Activated CD4-positive, alpha-beta T cell treated with anti-CD3 and anti-CD28 coated beads, Interleukin-2, amount 10 ng/mL, durations not matched to agents 24 days and 14 days (primary cell): ENCODE measurements at regions not wholly inside any gene's neighbourhood (a gene's known extent, or its start where the extent isn't known, plus 50 kb on each side); places are given as distances from the start of the nearest gene placed in this dataset.

Source experiments
- DNase-seq: peaks from one replicate; pipeline ENCODE4 v3.0.0; 2022
- H3K27ac Mint-ChIP-seq: one replicate; pipeline ENCODE4 v1.8.0; 2022; ENCODE audit warnings: mild to moderate bottlenecking, mixed read lengths
- H3K27me3 Mint-ChIP-seq: one replicate; pipeline ENCODE4 v1.8.0; 2022; ENCODE audit warnings: mixed read lengths
- H3K36me3 Mint-ChIP-seq: one replicate; pipeline ENCODE4 v1.8.0; 2022; ENCODE audit warnings: low read depth, mild to moderate bottlenecking, mixed read lengths
- H3K4me1 Mint-ChIP-seq: one replicate; pipeline ENCODE4 v1.8.0; 2021; ENCODE audit warnings: mixed read lengths
- H3K4me3 Mint-ChIP-seq: one replicate; pipeline ENCODE4 v1.8.0; 2022; ENCODE audit warnings: mild to moderate bottlenecking, moderate library complexity, mixed read lengths
- H3K9me3 Mint-ChIP-seq: one replicate; pipeline ENCODE4 v1.8.0; 2021; ENCODE audit warnings: mixed read lengths
- intact Hi-C: fragments of 100-400 bp; cut with micrococcal nuclease; formaldehyde crosslinking; loops from one replicate; pipeline ENCODE4 v1.15.1; 2023

GRCh38 chr3:20865803-20866202, 679.8 kb upstream of the SGO1 start:
- intact Hi-C loops, result no loop called here
- no peaks in the 10 kb centered on the region for H3K4me1 Mint-ChIP-seq
- no peaks in the 10 kb centered on the region for H3K36me3 Mint-ChIP-seq
- H3K4me3 Mint-ChIP-seq, result no peak overlapping the region
- no peaks in the 10 kb centered on the region for H3K9me3 Mint-ChIP-seq
- H3K27me3 Mint-ChIP-seq, result no peaks in the 10 kb centered on the region
- DNase-seq, result no peak
- H3K27ac Mint-ChIP-seq, result no peak overlapping the region

GRCh38 chr3:20861454-20861853, 675.4 kb upstream of the SGO1 start:
- no peak for DNase-seq
- no peak overlapping the region for H3K4me3 Mint-ChIP-seq
- no peak overlapping the region for H3K27ac Mint-ChIP-seq
- no peaks in the 10 kb centered on the region for H3K27me3 Mint-ChIP-seq
- H3K36me3 Mint-ChIP-seq, result no peaks in the 10 kb centered on the region
- H3K9me3 Mint-ChIP-seq, result peaks cover 6% of the 10 kb centered on the region
- intact Hi-C loops, result no loop called here
- no peaks in the 10 kb centered on the region for H3K4me1 Mint-ChIP-seq

- Mint-ChIP-seq H3K9me3 (peaks cover 6% of the 10 kb centered on the region), H3K27ac (no peak overlapping the region), H3K4me3 (no peak overlapping the region), H3K4me1 (no peaks in the 10 kb centered on the region), H3K36me3 (no peaks in the 10 kb centered on the region), H3K27me3 (no peaks in the 10 kb centered on the region)
- intact Hi-C loops, result no loop called here
- DNase-seq, result no peak
These were observed 671.6 kb upstream of the SGO1 start for GRCh38 chr3:20857636-20858035.

- intact Hi-C loops, result no loop called here
- no peak for DNase-seq
- no peaks in the 10 kb centered on the region for H3K4me1 Mint-ChIP-seq
- no peaks in the 10 kb centered on the region for H3K36me3 Mint-ChIP-seq
- no peaks in the 10 kb centered on the region for H3K27me3 Mint-ChIP-seq
- H3K4me3 Mint-ChIP-seq, result no peak overlapping the region
- H3K9me3 Mint-ChIP-seq, result peaks cover 10% of the 10 kb centered on the region
- no peak overlapping the region for H3K27ac Mint-ChIP-seq
These were observed 667.9 kb upstream of the SGO1 start for GRCh38 chr3:20853890-20854289.

- H3K4me3 Mint-ChIP-seq, result no peak overlapping the region
- H3K36me3 Mint-ChIP-seq, result no peaks in the 10 kb centered on the region
- no peak overlapping the region for H3K27ac Mint-ChIP-seq
- no peak for DNase-seq
- intact Hi-C loops, result no loop called here
- H3K27me3 Mint-ChIP-seq, result no peaks in the 10 kb centered on the region
- peaks cover 6% of the 10 kb centered on the region for H3K9me3 Mint-ChIP-seq
- H3K4me1 Mint-ChIP-seq, result no peaks in the 10 kb centered on the region
These were observed 666.7 kb upstream of the SGO1 start for GRCh38 chr3:20852712-20853111.

GRCh38 chr3:20849975-20850374, 664.0 kb upstream of the SGO1 start:
- intact Hi-C loops, result no loop called here
- no peaks in the 10 kb centered on the region for H3K27me3 Mint-ChIP-seq
- no peaks in the 10 kb centered on the region for H3K4me1 Mint-ChIP-seq
- H3K27ac Mint-ChIP-seq, result no peak overlapping the region
- peaks cover 4% of the 10 kb centered on the region for H3K9me3 Mint-ChIP-seq
- no peak for DNase-seq
- H3K36me3 Mint-ChIP-seq, result no peaks in the 10 kb centered on the region
- H3K4me3 Mint-ChIP-seq, result no peak overlapping the region

- Mint-ChIP-seq H3K27ac (no peak overlapping the region), H3K36me3 (no peaks in the 10 kb centered on the region), H3K4me1 (no peaks in the 10 kb centered on the region), H3K9me3 (peaks cover 4% of the 10 kb centered on the region), H3K4me3 (no peak overlapping the region), H3K27me3 (no peaks in the 10 kb centered on the region)
- intact Hi-C loops, result no loop called here
- no peak for DNase-seq
These were observed 660.8 kb upstream of the SGO1 start for GRCh38 chr3:20846832-20847231.

- peaks cover 4% of the 10 kb centered on the region for H3K9me3 Mint-ChIP-seq
- H3K4me3 Mint-ChIP-seq, result no peak overlapping the region
- no peaks in the 10 kb centered on the region for H3K27me3 Mint-ChIP-seq
- intact Hi-C loops, result no loop called here
- no peaks in the 10 kb centered on the region for H3K36me3 Mint-ChIP-seq
- H3K4me1 Mint-ChIP-seq, result no peaks in the 10 kb centered on the region
- H3K27ac Mint-ChIP-seq, result no peak overlapping the region
- DNase-seq, result no peak
These were observed 660.1 kb upstream of the SGO1 start for GRCh38 chr3:20846066-20846465.

- no peak for DNase-seq
- no peak overlapping the region for H3K4me3 Mint-ChIP-seq
- intact Hi-C loops, result no loop called here
- peaks cover 3% of the 10 kb centered on the region for H3K9me3 Mint-ChIP-seq
- H3K27ac Mint-ChIP-seq, result no peak overlapping the region
- no peaks in the 10 kb centered on the region for H3K4me1 Mint-ChIP-seq
- H3K36me3 Mint-ChIP-seq, result no peaks in the 10 kb centered on the region
- no peaks in the 10 kb centered on the region for H3K27me3 Mint-ChIP-seq
These were observed 658.8 kb upstream of the SGO1 start for GRCh38 chr3:20844851-20845250.

- no peak for DNase-seq
- Mint-ChIP-seq H3K4me3 (no peak overlapping the region), H3K27me3 (no peaks in the 10 kb centered on the region), H3K9me3 (peaks cover 3% of the 10 kb centered on the region), H3K27ac (no peak overlapping the region), H3K4me1 (no peaks in the 10 kb centered on the region), H3K36me3 (no peaks in the 10 kb centered on the region)
- intact Hi-C loops, result no loop called here
These were observed 656.8 kb upstream of the SGO1 start for GRCh38 chr3:20842594-20843436.

- no peaks in the 10 kb centered on the region for H3K36me3 Mint-ChIP-seq
- no peak overlapping the region for H3K4me3 Mint-ChIP-seq
- peaks cover 3% of the 10 kb centered on the region for H3K9me3 Mint-ChIP-seq
- no peak for DNase-seq
- no peak overlapping the region for H3K27ac Mint-ChIP-seq
- intact Hi-C loops, result no loop called here
- H3K27me3 Mint-ChIP-seq, result no peaks in the 10 kb centered on the region
- H3K4me1 Mint-ChIP-seq, result no peaks in the 10 kb centered on the region
These were observed 656.0 kb upstream of the SGO1 start for GRCh38 chr3:20842002-20842401.

GRCh38 chr3:20837676-20838302, 651.8 kb upstream of the SGO1 start:
- Mint-ChIP-seq H3K27ac (no peak overlapping the region), H3K4me1 (no peaks in the 10 kb centered on the region), H3K27me3 (no peaks in the 10 kb centered on the region), H3K36me3 (no peaks in the 10 kb centered on the region), H3K4me3 (no peak overlapping the region), H3K9me3 (peaks cover 3% of the 10 kb centered on the region)
- intact Hi-C loops, result no loop called here
- DNase-seq, result no peak

GRCh38 chr3:20836801-20837200, 650.8 kb upstream of the SGO1 start:
- peaks cover 6% of the 10 kb centered on the region for H3K9me3 Mint-ChIP-seq
- no peaks in the 10 kb centered on the region for H3K27me3 Mint-ChIP-seq
- intact Hi-C loops, result no loop called here
- no peak for DNase-seq
- H3K4me3 Mint-ChIP-seq, result no peak overlapping the region
- no peaks in the 10 kb centered on the region for H3K4me1 Mint-ChIP-seq
- H3K27ac Mint-ChIP-seq, result no peak overlapping the region
- H3K36me3 Mint-ChIP-seq, result no peaks in the 10 kb centered on the region

GRCh38 chr3:20832963-20833362, 647.0 kb upstream of the SGO1 start:
- Mint-ChIP-seq H3K4me1 (no peaks in the 10 kb centered on the region), H3K36me3 (no peaks in the 10 kb centered on the region), H3K27me3 (no peaks in the 10 kb centered on the region), H3K27ac (no peak overlapping the region), H3K9me3 (peaks cover 4% of the 10 kb centered on the region), H3K4me3 (no peak overlapping the region)
- intact Hi-C loops, result no loop called here
- DNase-seq, result no peak

GRCh38 chr3:20822251-20822650, 636.2 kb upstream of the SGO1 start:
- Mint-ChIP-seq H3K27ac (no peak overlapping the region), H3K36me3 (no peaks in the 10 kb centered on the region), H3K4me1 (no peaks in the 10 kb centered on the region), H3K27me3 (no peaks in the 10 kb centered on the region), H3K4me3 (no peak overlapping the region), H3K9me3 (peaks cover 27% of the 10 kb centered on the region)
- DNase-seq, result no peak
- intact Hi-C loops, result no loop called here
